ENCODE measurements at regions not wholly inside any gene's neighbourhood (a gene's known extent, or its start where the extent isn't known, plus 50 kb on each side); places are given as distances from the start of the nearest gene placed in this dataset.

- 53% methylated on average over 8 of the region's 44 CpGs for WGBS (ENCODE audit: low lambda C conversion rate)
- H3K4me2 ChIP-seq = peak overlapping the region; percentile 57; the same call in 1 of the 2 replicates
- peak overlapping the region; percentile 41; the same call in 1 of the 2 replicates for H2AFZ ChIP-seq (ENCODE audit: low read depth)
- TF ChIP-seq CTCF (IDR thresholded peaks at IDR 0.05) (peak; percentile 25; the same call in 1 of the 2 replicates), YY1 (IDR thresholded peaks at IDR 0.05; ENCODE audit: low read depth) (no peak), CHD2 (IDR thresholded peaks at IDR 0.05; ENCODE audit: low read length, partially characterized antibody) (no peak), RAD21 (IDR thresholded peaks at IDR 0.05; ENCODE audit: low read length) (peak; percentile 55)
- TF ChIP-seq, protein P1, sequence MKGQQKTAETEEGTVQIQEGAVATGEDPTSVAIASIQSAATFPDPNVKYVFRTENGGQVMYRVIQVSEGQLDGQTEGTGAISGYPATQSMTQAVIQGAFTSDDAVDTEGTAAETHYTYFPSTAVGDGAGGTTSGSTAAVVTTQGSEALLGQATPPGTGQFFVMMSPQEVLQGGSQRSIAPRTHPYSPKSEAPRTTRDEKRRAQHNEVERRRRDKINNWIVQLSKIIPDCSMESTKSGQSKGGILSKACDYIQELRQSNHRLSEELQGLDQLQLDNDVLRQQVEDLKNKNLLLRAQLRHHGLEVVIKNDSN (IDR thresholded peaks at IDR 0.05; ENCODE audit: borderline replicate concordance, low read depth) = no peak
- ChIA-PET CTCF (interaction anchor here (1.0 to 1.2 kb wide), 4 partner anchors 19 to 472 kb away, joined by 3 to 5 read pairs (median 4); no protein-coding TSS in a partner anchor), POLR2A (interaction anchor here (0.7 to 1.7 kb wide), 4 partner anchors 13 to 527 kb away, joined by 3 to 4 read pairs (median 3); no protein-coding TSS in a partner anchor)
- H3K4me1 ChIP-seq (ENCODE audit: control insufficient read depth in 1 of 2, insufficient read depth in 2 of 2, low read depth in 1 of 2, low read length in 1 of 2) = peaks cover 0 to 13% of the 10 kb centered on the region in 2 experiments; a peak in 1 of 4 replicates
- H3K9ac ChIP-seq = no peak overlapping the region
- DNase-seq = peak; percentile 84
- H3K79me2 ChIP-seq (ENCODE audit: insufficient read depth) = no peaks in the 10 kb centered on the region
- no peaks in the 10 kb centered on the region for H3F3A ChIP-seq (replicated peaks; ENCODE audit: insufficient read depth)
- H3K9me3 ChIP-seq = no peaks in the 10 kb centered on the region
- peak overlapping the region; percentile 29 to 43; a peak in 2 of 4 replicates for H3K4me3 ChIP-seq (ENCODE audit: low read depth in 2 of 2, low read length in 1 of 2)
- no peaks in the 10 kb centered on the region for H3K36me3 ChIP-seq (replicated peaks in 1 of 2; ENCODE audit: control insufficient read depth in 1 of 2, insufficient read depth in 2 of 2, low read length in 1 of 2)
- no peaks in the 10 kb centered on the region for H3K9me2 ChIP-seq
- H4K20me1 ChIP-seq (ENCODE audit: insufficient read depth) = no peaks in the 10 kb centered on the region
- no peaks in the 10 kb centered on the region for H3K27me3 ChIP-seq (ENCODE audit: insufficient read depth)
- H3K27ac ChIP-seq (ENCODE audit: low read depth in 2 of 2, low read length in 1 of 2) = peak overlapping the region in 1 of 2 experiments; percentile 81; a peak in 2 of 4 replicates
Measured at GRCh38 chr18:75125382-75126331, 83.3 kb downstream of the PTGR3 start.

DNA sequence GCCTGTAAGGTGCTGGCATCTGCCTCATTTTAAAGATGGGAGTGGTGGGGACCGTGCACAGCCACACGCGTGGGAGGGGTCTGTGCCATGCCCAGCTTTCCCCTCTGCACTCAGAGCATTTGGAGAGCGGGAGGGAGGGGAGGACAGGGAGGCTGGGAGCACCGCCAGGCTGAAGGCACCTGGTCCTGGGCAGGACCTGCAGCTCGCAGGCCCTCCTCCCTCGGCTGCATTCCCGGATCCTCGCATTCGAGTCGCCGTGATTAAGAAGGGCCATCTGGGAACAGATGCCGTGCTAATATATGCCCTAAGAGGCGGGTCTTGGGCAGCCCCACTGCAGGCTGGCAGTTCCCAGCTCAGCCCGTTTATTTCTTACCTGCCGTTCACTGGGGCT is 84.0 kb downstream of the PTGR3 start:
- no peaks in the 10 kb centered on the region for H3K9me2 ChIP-seq
- H3K27me3 ChIP-seq (ENCODE audit: insufficient read depth) = no peaks in the 10 kb centered on the region
- CTCF ChIA-PET = interaction anchor here (1.1 to 1.2 kb wide), 3 partner anchors 355 to 471 kb away, joined by 3 to 5 read pairs (median 4); no protein-coding TSS in a partner anchor
- no peak overlapping the region for H3K4me2 ChIP-seq
- POLR2A ChIA-PET = interaction anchor here (0.7 to 1.7 kb wide), 4 partner anchors 14 to 527 kb away, joined by 3 to 4 read pairs (median 3); no protein-coding TSS in a partner anchor
- H3K9me3 ChIP-seq = no peaks in the 10 kb centered on the region
- H2AFZ ChIP-seq (ENCODE audit: low read depth) = no peak overlapping the region; the same call in 1 of the 2 replicates
- peak; percentile 84 for DNase-seq
- no peak overlapping the region for H3K9ac ChIP-seq
- peak overlapping the region in 1 of 2 experiments; percentile 81; a peak in 2 of 4 replicates for H3K27ac ChIP-seq (ENCODE audit: low read depth in 2 of 2, low read length in 1 of 2)
- H3K79me2 ChIP-seq (ENCODE audit: insufficient read depth) = no peaks in the 10 kb centered on the region
- peak overlapping the region in 1 of 2 experiments; percentile 43; a peak in 2 of 4 replicates for H3K4me3 ChIP-seq (ENCODE audit: low read depth in 2 of 2, low read length in 1 of 2)
- peaks cover 0 to 13% of the 10 kb centered on the region in 2 experiments; a peak in 1 of 4 replicates for H3K4me1 ChIP-seq (ENCODE audit: control insufficient read depth in 1 of 2, insufficient read depth in 2 of 2, low read depth in 1 of 2, low read length in 1 of 2)
- H4K20me1 ChIP-seq (ENCODE audit: insufficient read depth) = no peaks in the 10 kb centered on the region
- H3K36me3 ChIP-seq (replicated peaks in 1 of 2; ENCODE audit: control insufficient read depth in 1 of 2, insufficient read depth in 2 of 2, low read length in 1 of 2) = no peaks in the 10 kb centered on the region
- 0 out of 2 replicates have a peak, but pooled peaks have one; percentile 13 for TF ChIP-seq RAD21 (IDR thresholded peaks at IDR 0.05; ENCODE audit: low read length)
- peak; percentile 7 for TF ChIP-seq CHD2 (IDR thresholded peaks at IDR 0.05; ENCODE audit: low read length, partially characterized antibody)
- no peak for TF ChIP-seq MEF2A (IDR thresholded peaks at IDR 0.05; ENCODE audit: borderline replicate concordance, low read depth)
- peak; percentile 24; the same call in 1 of the 2 replicates for TF ChIP-seq MXI1 (IDR thresholded peaks at IDR 0.05; ENCODE audit: low read depth, low read length)
- TF ChIP-seq TAF1 (IDR thresholded peaks at IDR 0.05; ENCODE audit: borderline replicate concordance, low read depth, low read length) = no peak
- 0 out of 4 replicates have a peak, but pooled peaks of 1 of the 2 experiments have one; percentile 9 for TF ChIP-seq EP300 (IDR thresholded peaks at IDR 0.05; ENCODE audit: borderline replicate concordance in 1 of 2, low read depth in 1 of 2, low read length in 1 of 2)
- TF ChIP-seq FOSL2 (IDR thresholded peaks at IDR 0.05; ENCODE audit: borderline replicate concordance, low read depth) = no peak
- TF ChIP-seq JUND (IDR thresholded peaks at IDR 0.05) = no peak
- no peak for TF ChIP-seq NFIC (IDR thresholded peaks at IDR 0.05; ENCODE audit: borderline replicate concordance)
- TF ChIP-seq FOXJ3 (CRISPR knock-in tag; IDR thresholded peaks at IDR 0.05) = peak; percentile 48; the same call in 1 of the 2 replicates
- TF ChIP-seq ELF1 (IDR thresholded peaks at IDR 0.05) = no peak
- 51% methylated on average over 9 of the region's 16 CpGs for WGBS (ENCODE audit: low lambda C conversion rate)
- H3F3A ChIP-seq (replicated peaks; ENCODE audit: insufficient read depth) = no peaks in the 10 kb centered on the region

Measured in SK-N-SH (cell line).